GM21447 (cell line): ENCODE measurements at regions not wholly inside any gene's neighbourhood (a gene's known extent, or its start where the extent isn't known, plus 50 kb on each side); places are given as distances from the start of the nearest gene placed in this dataset.
"Not testable (repeated sequence)": the region's sequence is repeated elsewhere in the genome, so short reads cannot be mapped to it uniquely, and the experiment has no call there.

Experiments used
- ATAC-seq: cut with Tn5 transposase; IDR thresholded peaks from one replicate; pipeline ENCODE4 v1.9.1; 2021; ENCODE audit not compliant: unreplicated experiment

GRCh38 chr2:225793736-225794550 is 394.4 kb downstream of the NYAP2 start:
- no peak for ATAC-seq

DNA sequence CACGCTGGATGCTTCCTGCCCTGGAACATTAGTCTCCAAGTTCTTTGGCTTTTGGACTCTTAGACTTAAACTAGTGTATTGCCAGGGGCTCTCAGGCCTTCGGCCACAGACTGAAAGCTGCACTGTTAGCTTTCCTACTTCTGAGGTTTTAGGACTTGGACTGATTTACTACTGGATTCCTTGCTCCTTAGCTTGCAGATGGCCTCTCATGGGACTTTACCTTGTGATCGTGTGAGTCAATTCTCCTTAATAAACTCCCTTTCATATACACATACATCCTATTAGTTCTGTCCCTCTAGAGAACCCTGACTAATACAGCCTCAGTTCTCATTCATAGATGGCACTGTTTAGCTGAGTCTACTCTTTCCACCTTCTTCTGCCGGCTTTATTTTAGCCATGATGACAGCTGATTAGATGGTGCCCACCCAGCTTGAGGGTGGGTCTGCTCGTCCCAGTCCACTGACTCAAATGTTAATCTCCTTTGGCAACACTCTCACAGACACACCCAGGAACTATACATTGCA is 389.1 kb downstream of the NYAP2 start:
- no peak for ATAC-seq

- no peak for ATAC-seq
These were observed 388.0 kb downstream of the NYAP2 start for GRCh38 chr2:225787497-225787896.

DNA sequence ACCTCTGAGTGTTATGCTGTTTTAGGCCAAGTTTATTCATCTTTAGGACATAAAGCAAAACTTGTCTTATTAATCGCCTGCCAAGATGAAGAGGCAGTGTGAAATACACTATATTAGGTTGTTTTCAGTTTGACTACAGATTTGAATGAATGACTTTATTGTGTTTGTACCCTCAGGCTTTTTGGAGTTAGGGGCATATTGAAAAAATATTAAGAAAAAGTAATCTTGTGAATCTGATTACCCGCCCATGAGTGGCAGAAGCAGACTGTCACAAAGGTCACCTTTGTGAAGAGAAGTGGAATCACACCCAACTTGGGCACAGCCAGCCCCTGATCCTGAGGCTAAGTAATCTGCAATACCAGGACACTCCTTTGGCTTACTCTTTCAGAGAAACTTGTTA is 382.5 kb downstream of the NYAP2 start:
- no peak for ATAC-seq

- no peak for ATAC-seq
These were observed 381.6 kb downstream of the NYAP2 start for GRCh38 chr2:225781145-225781544.

GRCh38 chr2:225779829-225780228 is 380.3 kb downstream of the NYAP2 start:
- no peak for ATAC-seq

DNA sequence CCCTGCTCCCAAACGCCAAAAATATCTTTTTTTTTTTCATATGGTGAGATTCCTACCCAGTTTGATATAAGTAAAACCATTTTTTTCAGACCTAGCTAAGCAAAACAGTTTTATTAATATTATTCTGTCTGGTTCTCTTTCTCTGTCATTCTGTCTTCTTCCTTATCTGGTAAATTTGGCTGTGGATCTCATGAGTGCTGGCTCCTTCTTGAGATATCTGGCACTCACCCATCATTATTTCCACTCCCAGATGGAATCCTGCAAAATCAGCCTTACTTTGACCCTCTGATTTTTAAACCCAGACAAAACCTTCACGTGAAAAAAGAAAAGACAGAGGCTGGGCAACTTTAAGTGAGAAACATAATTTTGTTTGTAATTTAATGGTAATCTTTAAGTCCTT is 373.6 kb downstream of the NYAP2 start:
- ATAC-seq, result no peak

- peak; percentile 71 for ATAC-seq
These were observed 372.2 kb downstream of the NYAP2 start for GRCh38 chr2:225771701-225772100.

- no peak for ATAC-seq
These were observed 369.2 kb downstream of the NYAP2 start for GRCh38 chr2:225768741-225769140.

DNA sequence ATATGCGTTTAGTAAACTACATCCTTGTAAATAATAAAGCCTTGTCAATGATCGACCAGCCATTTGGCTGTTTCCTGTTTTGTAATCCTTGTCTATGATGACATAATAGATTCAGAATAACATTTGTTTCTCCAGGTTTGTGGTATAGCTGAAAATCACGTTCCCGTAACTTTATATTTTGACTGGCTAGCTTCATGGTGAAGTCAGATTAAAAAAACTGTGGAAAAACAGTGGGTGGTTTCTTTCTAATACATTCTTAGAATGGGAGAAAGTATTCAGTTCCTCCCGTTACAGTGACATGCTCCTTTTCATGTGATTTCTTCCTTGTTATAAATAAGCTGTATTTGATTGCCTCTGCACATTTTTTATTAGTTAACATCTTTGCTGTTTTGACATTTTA is 366.9 kb downstream of the NYAP2 start:
- no peak for ATAC-seq

DNA sequence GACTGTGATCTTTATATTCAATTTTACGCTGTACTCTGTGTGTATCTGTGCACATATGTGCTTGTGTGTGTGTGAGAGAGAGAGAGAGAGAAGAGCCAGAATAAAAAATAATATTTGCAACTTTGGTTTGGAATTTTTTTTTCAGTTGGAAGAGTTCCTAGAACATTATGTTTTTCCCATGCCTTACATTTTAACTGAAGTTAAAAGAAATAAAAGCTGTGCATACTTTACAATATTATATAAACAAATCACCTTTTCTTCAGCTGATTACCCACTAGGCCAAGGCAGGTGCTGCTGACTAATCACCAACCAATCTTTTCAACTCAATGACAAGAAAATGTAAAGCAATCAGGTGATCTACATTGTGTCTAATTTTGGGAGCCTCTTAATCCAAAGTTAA is 366.3 kb downstream of the NYAP2 start:
- ATAC-seq, result no peak

- ATAC-seq, result no peak
These were observed 364.8 kb downstream of the NYAP2 start for GRCh38 chr2:225764346-225764745.

DNA sequence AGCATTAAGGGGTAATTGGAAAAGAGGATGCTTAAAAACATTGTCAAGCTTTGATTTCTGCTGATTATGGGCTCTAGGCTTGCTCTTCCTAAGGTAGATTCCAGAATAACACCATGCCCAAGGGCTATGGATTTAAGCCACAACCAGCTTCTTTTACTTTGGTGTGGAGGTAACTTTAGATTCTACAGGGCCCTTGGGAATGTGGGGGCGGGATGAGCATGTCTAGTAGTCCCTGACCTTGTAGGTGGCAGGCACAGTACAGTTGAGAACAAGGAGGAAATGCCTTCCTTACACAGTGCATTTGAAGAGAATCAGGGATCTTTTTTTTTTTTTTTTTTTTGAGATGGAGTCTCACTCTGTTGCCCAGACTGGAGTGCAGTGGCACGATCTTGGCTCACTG is 364.2 kb downstream of the NYAP2 start:
- ATAC-seq, result no peak

- no peak for ATAC-seq
These were observed 361.9 kb downstream of the NYAP2 start for GRCh38 chr2:225761396-225761795.

DNA sequence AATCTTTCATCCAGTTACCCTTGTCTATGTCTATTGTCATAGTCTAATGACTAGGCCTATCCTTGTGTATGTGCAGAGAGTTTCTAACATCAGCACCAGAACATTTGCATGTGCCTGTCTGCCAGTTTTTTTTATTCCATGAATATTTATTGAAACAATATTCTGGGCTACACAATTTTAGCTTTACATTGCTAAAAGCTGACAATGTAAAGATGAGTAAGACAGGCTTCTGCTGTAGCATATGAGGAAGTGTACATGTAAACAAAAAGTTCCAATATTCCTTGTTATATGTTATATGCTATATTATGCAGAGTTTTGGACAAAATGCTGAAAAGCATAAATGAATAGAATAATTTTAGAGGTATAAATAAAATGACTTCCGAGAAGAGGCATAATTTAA is 357.7 kb downstream of the NYAP2 start:
- no peak for ATAC-seq

DNA sequence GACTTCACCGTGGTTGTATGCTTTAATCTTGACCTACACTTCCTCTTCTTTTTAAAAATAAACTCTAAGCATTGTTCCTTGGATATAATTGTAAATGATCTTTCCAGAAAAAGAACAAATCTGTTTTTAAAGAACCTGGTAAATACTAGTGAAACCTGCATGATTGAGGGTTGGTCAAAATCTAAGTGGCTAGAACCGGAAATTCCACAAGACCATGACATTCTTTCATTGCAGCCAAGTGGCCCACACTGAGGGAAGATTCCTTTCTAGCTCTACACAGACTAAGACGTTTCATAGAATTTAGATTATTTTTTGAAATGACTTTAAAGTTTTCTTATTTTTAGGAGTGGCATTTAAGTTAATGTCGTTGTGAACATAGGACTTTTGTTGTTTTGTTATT is 356.7 kb downstream of the NYAP2 start:
- no peak for ATAC-seq

GRCh38 chr2:225748609-225749008 is 349.1 kb downstream of the NYAP2 start:
- ATAC-seq, result no peak

DNA sequence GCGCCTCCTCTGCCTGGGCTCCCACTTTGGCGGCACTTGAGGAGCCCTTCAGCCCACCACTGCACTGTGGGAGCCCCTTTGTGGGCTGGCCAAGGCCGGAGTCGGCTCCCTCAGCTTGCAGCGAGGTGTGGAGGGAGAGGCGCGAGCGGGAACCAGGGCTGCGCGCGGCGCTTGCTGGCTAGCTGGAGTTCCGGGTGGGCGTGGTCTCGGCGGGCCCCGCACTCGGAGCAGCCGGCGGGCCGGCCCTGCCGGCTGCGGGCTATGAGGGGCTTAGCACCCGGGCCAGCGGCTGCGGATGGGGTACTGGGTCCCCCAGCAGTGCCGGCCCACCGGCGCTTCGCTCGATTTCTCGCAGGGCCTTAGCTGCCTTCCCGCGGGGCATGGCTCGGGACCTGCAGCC is 344.5 kb downstream of the NYAP2 start:
- not testable (repeated sequence) for ATAC-seq

DNA sequence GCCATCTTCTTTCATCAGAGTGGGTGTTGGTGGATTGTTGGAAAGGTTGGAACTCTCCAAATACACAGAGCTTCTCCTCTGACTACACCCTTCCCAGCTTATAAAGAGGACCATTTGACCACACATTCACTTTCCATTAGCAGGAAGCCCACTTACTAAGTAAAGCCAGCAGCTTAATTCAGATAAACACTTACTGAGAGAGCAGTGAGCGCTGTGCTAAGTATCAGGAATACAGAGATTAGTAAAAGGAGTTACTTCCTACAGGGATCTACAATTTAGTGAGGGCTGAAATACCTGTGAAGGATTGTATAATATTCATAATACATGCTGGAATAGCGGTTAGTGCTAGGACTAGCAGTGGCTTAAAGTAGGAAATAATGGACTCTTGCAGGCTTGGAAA is 343.0 kb downstream of the NYAP2 start:
- ATAC-seq, result no peak

DNA sequence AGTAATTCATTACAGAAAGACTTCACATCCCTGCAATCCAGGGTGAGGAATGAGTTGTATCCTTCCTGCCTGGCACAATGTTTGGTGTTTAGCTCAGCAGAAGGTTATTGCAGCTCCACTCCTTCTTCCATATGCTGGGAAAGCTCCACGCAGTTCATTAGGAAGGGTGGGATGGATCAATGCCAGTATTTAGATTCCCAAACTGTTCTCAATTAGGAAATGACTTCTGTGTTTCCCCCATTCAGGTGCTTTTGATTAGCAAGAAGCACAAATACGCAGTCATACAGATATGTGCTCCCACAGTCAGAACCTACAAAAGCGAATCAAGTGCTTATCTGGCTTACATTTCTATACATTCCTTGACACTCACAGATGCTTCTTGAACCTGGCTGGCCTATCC is 340.6 kb downstream of the NYAP2 start:
- ATAC-seq, result no peak

GRCh38 chr2:225739328-225739727 is 339.8 kb downstream of the NYAP2 start:
- ATAC-seq, result no peak

DNA sequence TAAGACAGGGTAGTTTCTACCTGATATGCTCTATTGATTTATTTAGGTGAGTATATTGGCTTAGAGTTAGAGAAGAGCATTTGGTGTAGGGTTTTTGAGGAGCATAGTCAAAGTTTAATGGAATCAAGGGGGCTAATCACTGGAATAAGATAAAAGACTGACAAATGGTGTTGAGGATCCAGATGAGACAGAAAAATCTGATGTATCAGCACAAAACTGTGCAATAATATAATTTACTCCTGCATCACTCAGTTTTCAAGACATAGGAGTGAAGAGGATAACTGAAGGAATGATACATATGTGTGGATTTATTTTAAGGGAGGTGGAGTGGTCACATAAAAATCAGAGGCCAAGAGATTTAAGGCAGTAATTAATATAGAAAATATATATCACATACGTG is 339.2 kb downstream of the NYAP2 start:
- ATAC-seq, result no peak

- no peak for ATAC-seq
These were observed 338.0 kb downstream of the NYAP2 start for GRCh38 chr2:225737556-225737955.
